HG03342 (cell line): ENCODE measurements at regions not wholly inside any gene's neighbourhood (a gene's known extent, or its start where the extent isn't known, plus 50 kb on each side); places are given as distances from the start of the nearest gene placed in this dataset.

Experiments
- ATAC-seq: cut with Tn5 transposase; IDR thresholded peaks from one replicate; pipeline ENCODE4 v1.9.1; 2021; ENCODE audit warnings: mild to moderate bottlenecking, moderate library complexity; ENCODE audit not compliant: unreplicated experiment

DNA sequence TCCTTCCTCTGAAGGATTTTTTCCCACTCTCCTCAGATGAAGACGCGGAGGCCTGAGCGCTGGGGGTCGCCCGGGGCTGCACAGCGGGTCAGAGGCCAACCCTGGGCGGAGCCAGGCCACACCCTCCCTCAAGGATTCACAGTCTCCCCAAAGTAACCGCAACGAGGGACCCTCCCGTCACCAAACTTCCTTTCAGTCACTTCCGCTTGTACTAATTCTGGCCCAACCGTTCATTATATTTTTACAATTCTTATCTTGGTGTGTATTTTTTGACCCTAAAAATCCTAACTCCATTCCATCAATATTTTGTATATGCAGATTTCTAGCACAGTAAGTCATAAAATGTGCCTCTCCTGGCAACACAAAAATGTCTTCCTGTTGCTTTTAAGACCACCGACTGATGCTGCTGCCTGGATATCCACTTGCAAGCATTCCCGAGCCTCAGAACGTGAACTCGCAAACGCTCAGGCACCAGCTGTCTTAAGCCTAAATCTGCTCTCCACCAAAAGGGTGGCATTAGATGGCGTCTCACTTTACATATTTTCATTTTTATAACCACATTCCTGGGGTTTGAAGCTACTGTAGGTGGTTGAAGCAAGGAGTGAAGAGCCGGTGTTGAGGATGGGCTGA is 128.0 kb downstream of the DLL1 start:
- no peak for ATAC-seq

DNA sequence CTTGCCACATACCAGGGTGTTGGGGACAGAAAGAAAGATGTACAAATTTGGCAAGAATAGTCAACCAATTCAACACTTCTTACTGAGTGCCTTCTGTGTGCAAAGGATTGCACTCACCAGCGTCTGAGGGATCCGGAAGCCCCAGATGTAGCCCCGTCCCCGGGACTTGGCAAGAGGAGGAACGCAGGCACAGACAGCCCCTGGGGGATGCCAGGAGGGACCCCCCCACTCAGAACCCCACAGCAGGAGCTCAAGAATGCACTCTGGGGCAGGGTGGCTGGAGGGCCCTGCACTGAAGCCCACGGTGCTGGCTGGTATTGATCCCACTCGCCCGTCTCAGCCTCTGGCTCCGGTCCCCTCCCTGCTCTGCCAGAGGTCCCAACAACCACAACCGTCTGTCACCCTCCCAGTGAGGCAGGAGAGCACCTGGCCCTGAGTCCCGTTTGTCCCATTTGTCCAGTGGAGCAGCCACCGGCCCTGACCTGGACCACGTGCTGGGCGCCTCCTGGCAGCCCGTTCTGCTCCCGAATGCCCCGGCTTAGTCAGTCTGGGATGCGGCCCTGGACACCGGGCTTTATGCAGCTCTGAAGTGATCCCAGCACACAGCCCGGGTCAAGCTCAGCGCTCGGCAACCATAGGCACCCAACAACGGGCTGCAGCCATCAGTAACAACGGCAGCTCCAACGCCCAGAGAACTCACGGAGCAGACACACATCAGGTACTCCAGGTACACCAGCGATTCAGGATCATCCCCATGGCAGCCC is 128.7 kb downstream of the DLL1 start:
- ATAC-seq: no peak

DNA sequence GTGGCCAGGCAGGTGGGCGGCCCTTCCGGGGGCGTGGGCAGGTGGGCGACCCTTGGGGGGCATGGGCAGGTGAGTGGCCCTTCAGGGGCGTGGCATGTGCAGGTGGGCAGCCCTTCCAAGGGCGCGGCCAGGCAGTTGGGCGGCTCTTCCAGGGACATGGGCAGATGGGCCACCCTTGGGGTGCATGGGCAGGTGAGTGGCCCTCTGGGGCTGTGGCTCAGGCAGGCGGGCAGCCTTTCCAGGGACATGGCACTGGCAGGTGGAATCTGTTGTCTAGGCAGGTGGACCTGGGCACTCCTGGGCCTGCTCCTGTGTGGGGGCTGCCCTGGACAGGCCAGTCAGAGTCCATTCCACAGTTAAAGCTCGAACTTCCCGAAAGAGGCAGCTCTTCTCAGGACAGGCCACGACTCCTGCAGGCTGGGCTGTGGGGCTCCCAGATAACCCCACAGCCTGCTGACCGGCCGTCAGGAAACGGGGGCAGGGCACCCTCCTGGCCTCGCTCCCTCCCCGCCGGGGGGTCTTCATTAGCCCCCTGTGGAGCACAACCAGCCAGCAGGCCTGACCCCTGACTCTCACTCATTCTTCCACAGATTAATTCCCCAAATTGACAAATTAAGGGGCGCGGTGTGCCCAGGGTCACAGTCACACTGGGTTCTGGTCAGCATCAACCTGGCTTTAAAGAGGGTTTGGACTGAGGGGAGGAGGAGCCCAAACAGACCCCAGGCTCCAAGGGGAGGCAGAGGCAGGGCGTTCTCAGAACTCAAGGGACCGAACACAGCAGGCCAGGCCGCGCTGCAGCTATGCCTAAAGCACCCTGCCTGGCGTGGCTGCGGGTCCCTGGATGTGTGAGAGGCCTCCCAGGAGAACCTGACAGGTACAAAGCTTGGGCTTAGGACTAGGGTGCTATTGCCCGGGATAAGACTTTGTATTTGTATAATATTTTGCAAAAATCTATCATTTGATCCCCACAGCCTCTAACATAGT is 130.0 kb downstream of the DLL1 start:
- no peak for ATAC-seq

DNA sequence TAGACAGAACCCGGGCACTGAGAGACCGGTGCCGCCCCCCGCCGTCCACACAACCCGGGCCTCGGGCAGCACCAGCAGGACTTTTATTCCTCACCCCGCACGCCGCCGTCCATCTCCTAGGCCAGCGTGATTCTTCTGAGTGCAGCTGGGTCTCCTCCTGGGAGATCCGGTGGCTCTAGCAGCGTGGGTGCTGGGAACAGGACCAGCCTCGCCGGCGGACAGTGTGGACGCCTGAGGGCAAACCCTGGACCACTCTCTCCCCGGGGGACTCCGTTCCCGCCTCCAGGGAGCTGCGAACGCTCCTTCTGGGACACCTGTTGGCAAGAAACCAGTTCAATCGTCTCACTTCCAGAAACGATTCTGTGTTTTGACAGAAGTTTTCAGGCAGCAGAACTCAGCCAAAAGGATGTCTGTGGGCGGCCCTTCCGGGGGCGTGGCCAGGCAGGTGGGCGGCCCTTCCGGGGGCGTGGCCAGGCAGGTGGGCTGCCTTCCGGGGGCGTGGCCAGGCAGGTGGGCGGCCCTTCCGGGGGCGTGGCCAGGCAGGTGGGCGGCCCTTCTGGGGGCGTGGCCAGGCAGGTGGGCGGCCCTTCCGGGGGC is 130.7 kb downstream of the DLL1 start:
- ATAC-seq: no peak

- no peak for ATAC-seq
These were observed 131.6 kb downstream of the DLL1 start for GRCh38 chr6:170159022-170159965.

GRCh38 chr6:170158296-170159021 is 132.4 kb downstream of the DLL1 start:
- ATAC-seq: no peak

DNA sequence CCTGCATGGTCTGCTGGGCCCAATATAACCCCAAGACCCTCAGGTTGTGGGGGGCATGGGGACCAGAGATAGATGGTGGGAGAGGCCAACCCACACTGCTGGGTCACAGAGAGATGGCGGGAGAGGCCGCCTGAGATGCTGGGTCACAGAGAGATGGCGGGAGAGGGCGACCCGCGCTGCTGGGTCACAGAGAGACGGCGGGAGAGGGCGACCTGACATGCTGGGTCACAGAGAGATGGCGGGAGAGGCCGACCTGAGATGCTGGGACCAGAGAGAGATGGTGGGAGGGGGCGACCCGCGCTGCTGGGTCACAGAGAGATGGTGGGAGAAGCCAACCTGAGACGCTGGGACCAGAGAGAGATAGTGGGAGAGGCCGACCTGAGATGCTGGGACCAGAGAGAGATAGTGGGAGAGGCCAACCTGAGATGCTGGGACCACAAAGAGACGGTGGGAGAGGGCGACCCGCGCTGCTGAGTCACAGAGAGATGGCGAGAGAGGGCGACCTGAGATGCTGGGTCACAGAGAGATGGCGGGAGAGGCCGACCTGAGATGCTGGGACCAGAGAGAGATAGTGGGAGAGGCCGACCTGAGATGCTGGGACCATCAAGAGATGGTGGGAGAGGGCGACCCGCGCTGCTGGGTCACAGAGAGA is 133.2 kb downstream of the DLL1 start:
- no peak for ATAC-seq

DNA sequence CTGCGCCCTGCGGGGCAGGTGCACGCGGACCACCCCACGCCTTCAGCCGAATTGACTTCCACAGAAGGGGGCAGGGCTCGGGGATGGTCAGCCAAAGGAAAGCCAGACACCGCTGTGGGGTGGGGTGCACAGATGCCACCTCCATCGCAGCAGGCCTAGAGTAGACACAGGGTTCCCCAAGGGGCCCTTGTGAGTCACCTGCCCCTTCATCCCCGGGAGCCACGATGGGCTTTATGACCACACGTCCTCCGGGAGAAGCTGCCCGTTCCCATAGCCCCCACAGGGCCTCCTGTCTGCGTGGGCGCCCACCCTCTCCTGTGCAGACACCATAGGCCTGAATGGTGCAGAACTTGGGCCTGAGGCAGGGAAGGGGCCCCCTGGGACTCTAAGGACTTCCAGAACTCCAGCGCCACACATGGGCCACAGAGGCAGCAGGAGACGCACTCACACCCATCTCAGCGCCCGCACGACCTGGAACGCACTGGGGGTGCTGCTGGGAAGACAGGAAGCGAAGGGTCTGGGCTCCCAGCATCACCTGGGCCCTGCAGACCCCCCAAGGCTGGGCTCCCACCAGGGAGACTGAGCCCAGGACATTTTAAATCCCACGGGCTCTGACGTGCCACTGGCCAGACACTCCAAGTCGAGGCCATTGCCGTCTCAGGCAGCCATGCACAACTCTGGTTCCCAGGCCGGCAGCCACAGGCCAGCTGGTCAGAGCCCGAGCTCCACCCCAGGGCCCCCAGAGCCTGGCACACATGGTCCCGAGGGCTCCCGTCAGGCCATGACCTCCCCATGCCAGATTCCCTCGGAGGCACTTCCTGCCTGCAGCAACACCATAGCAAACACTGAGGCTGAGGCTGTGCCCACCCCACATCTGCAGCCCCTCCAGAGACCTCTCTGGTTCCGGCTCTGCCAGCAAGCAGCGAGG is 134.2 kb downstream of the DLL1 start:
- ATAC-seq: no peak

GRCh38 chr6:170155464-170156196 is 135.2 kb downstream of the DLL1 start:
- no peak for ATAC-seq

GRCh38 chr6:170153436-170154319 is 137.2 kb downstream of the DLL1 start:
- ATAC-seq: no peak

DNA sequence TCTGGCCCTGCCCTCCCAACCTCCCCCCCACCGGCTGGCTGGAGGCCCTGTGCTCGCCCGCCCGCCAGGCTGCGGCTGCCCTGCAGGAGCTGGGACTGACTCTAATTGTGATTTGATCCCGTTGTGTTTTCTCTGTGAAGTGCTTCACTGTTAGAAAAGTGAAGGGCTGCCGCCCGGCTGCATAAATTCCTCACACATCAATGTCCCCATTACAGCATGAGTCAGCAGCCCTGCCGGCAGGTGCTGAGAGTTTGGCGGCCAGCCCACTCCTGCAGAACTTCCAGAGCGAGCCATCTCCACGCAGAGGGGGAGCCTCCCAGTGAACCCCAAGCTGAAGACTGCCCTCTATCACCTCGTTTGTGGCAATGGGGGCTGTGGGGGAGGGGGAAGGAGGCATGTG is 137.9 kb downstream of the DLL1 start:
- ATAC-seq: no peak

DNA sequence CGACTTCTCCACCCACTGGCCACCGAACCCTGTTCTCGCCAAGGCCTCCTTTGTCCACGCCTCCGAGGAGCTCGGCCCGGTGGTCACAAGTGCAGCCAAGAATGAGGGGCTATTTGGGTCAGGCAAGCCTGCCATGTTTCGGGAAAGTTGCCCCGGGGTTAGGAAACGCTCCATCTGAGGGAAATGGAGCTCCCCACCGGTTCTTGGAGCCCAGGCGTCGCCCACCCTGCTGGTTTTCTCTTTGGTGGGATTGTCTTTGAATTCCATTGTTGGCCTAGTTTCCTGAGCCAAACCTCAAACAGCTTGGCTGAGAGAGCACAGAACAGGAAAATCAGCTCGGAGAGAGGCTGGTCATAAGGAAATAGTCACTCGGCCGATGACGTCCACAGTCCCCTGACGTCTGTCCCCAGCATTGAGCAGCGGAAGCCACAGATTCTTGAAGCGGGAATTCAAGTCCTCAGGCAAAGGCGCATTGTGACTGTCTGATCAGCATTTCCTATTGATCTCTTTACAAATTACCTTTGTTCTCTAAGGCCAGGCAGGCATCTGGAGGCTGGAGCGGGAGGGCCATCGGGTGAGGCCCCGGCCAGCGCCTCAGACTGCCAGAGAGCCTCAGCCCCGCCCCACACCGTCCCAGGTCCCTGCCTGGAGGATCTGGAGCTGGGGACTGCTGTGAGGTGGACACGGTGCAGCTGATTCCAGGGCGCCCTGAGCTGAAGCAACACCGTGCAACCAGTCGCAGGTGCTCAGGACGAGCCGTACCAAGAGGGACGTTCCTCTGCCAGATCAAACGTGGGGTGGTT is 138.6 kb downstream of the DLL1 start:
- no peak for ATAC-seq

DNA sequence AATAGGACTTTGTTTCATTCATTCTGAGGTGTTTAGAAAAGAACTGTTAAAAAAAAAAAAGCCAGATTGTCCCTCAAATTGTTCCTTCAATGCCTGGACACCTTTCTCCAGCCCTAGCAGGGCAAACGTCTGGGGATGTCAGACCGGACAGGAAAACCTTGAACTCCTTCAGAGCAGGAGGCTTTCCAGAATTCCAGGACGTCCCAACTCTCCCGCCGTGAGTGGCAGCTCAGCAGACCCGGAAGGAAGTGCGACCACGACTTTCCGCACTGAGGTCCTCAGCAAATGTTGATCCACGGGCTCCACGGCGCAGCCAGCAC is 139.1 kb downstream of the DLL1 start:
- no peak for ATAC-seq

DNA sequence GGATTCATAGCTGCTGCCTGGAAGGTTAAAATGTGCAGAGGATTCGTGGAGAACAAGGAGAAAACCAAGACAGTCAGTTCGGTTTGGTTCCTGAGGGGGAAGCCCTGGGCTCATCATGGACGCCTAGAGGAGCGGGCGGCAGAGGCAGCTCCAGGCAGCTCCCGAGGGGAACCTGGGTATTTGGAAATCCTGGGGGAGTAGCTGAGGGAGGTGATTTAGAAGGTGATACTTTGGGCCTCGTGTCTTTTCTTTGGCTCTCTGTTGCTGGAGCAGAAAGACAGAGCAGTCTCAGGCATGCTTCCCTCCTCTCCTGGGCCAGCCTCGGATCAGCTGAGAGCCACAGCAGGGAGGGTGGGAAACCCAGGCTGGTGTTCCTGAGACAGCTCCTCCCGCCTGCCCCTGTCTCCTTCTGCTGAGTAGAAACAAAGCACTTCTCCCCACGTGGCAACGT is 139.5 kb downstream of the DLL1 start:
- no peak for ATAC-seq

- ATAC-seq: no peak
These were observed 140.3 kb downstream of the DLL1 start for GRCh38 chr6:170150590-170150945.
